Neural progenitor cell (in vitro differentiated cells): ENCODE measurements at regions not wholly inside any gene's neighbourhood (a gene's known extent, or its start where the extent isn't known, plus 50 kb on each side); places are given as distances from the start of the nearest gene placed in this dataset.

Experiments
- DNase-seq: peaks from one replicate; pipeline ENCODE4 v3.0.0-alpha.2; 2016; ENCODE audit warnings: low spot score
- H2AFZ ChIP-seq: fragments of 200-600 bp; sonication (generic); replicated peaks from 2 replicates; pipeline ENCODE4 v1.6.1; 2016; ENCODE audit warnings: antibody characterized with exemption
- H3F3A ChIP-seq: fragments of 200-600 bp; sonication (generic); 2 replicates; pipeline ENCODE4 v1.6.1; 2016; ENCODE audit warnings: antibody characterized with exemption, low read depth
- H3K27ac ChIP-seq: fragments of 200-600 bp; sonication (generic); 2 replicates; pipeline ENCODE4 v1.5.1; 2016; ENCODE audit warnings: mild to moderate bottlenecking
- H3K27me3 ChIP-seq: fragments of 200-600 bp; sonication (generic); 2 replicates; pipeline ENCODE4 v1.6.1; 2016; ENCODE audit warnings: mild to moderate bottlenecking, moderate library complexity
- H3K36me3 ChIP-seq: fragments of 200-600 bp; sonication (generic); 2 replicates; pipeline ENCODE4 v1.5.1; 2016
- H3K4me1 ChIP-seq: fragments of 200-600 bp; sonication (generic); 2 replicates; pipeline ENCODE4 v1.6.1; 2016; ENCODE audit warnings: mixed run types
- H3K4me2 ChIP-seq: fragments of 200-600 bp; sonication (generic); 2 replicates; pipeline ENCODE4 v1.6.1; 2016
- H3K4me3 ChIP-seq: fragments of 200-600 bp; sonication (generic); 2 replicates; pipeline ENCODE4 v1.5.1; 2016
- H3K79me2 ChIP-seq: fragments of 200-600 bp; sonication (generic); 2 replicates; pipeline ENCODE4 v1.6.1; 2016; ENCODE audit warnings: low read depth
- H3K9ac ChIP-seq: fragments of 200-600 bp; sonication (generic); 2 replicates; pipeline ENCODE4 v1.6.1; 2016
- H3K9me3 ChIP-seq: fragments of 200-600 bp; sonication (generic); 2 replicates; pipeline ENCODE4 v1.5.1; 2016; ENCODE audit warnings: low read depth
- H4K20me1 ChIP-seq: fragments of 200-600 bp; sonication (generic); 2 replicates; pipeline ENCODE4 v1.6.1; 2016; ENCODE audit warnings: low read depth
- H3K27ac Mint-ChIP-seq: 3 replicates; pipeline ENCODE4 v1.8.0; 2021; ENCODE audit warnings: mixed read lengths
- H3K27me3 Mint-ChIP-seq: 2 replicates; pipeline ENCODE4 v1.8.0; 2022; ENCODE audit warnings: low read depth, mild to moderate bottlenecking, inconsistent platforms, moderate library complexity, mixed read lengths; ENCODE audit not compliant: insufficient read depth
- H3K36me3 Mint-ChIP-seq: 3 replicates; pipeline ENCODE4 v1.8.0; 2021; ENCODE audit warnings: mixed read lengths
- H3K4me1 Mint-ChIP-seq: 3 replicates; pipeline ENCODE4 v1.8.0; 2021; ENCODE audit warnings: mixed read lengths
- H3K4me3 Mint-ChIP-seq: 3 replicates; pipeline ENCODE4 v1.8.0; 2021; ENCODE audit warnings: mild to moderate bottlenecking, moderate library complexity, mixed read lengths
- H3K9me3 Mint-ChIP-seq: 3 replicates; pipeline ENCODE4 v1.8.0; 2020; ENCODE audit warnings: mixed read lengths
- CTCF ChIP-seq: fragments of 200-600 bp; sonication (generic); IDR thresholded peaks from 2 replicates; pipeline ENCODE4 v1.5.1; 2017; ENCODE audit warnings: antibody characterized with exemption, mild to moderate bottlenecking
- EZH2 ChIP-seq: fragments of 200-600 bp; sonication (generic); IDR thresholded peaks from 2 replicates; pipeline ENCODE4 v1.6.1; 2017; ENCODE audit warnings: antibody characterized with exemption, mild to moderate bottlenecking, moderate library complexity
- EZH2phosphoT487 ChIP-seq: fragments of 200-600 bp; sonication (generic); IDR thresholded peaks from 2 replicates; pipeline ENCODE4 v1.6.1; 2017; ENCODE audit warnings: antibody characterized with exemption

DNA sequence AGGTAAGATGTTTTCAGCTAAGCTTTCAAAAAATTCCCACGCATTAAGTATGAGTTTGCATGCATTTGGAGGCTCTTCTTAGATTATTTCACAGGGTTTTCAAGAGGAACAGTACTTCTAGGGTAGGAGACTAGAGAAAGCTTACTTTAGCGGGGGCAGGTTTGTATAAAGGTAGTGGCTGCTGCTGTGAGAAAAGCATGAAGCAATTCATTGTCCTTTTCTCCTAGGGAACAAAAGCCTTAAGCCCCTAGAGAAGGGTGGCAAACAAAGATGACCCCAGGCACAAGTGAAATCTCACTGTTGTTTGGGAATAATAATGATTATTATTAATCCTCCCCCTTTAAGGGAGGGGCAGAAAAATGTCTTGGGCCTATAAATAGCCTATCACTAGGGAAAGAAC lies 310.7 kb downstream of the DIPK2A start:
- Mint-ChIP-seq H3K4me1 (peaks cover 8% of the 10 kb centered on the region), H3K27me3 (no peaks in the 10 kb centered on the region), H3K36me3 (no peaks in the 10 kb centered on the region), H3K27ac (no peak overlapping the region), H3K4me3 (no peak overlapping the region), H3K9me3 (no peaks in the 10 kb centered on the region)
- Histone ChIP-seq H3K79me2 (no peaks in the 10 kb centered on the region), H3K9me3 (no peaks in the 10 kb centered on the region), H3K27me3 (no peaks in the 10 kb centered on the region), H3K36me3 (no peaks in the 10 kb centered on the region), H2AFZ (no peak overlapping the region), H3K4me3 (no peak overlapping the region), H3K27ac (peak overlapping the region; percentile 42), H3K4me1 (peaks cover 15% of the 10 kb centered on the region), H3K4me2 (peak overlapping the region; percentile 50), H3F3A (no peaks in the 10 kb centered on the region), H3K9ac (no peak overlapping the region), H4K20me1 (no peaks in the 10 kb centered on the region)
- TF ChIP-seq EZH2 (no peak), CTCF (no peak), EZH2phosphoT487 (no peak)
- DNase-seq, result peak; percentile 57

- no peak overlapping the region for H3K4me3 ChIP-seq
- peaks cover 8% of the 10 kb centered on the region for H3K4me1 Mint-ChIP-seq
- H3K36me3 Mint-ChIP-seq, result no peaks in the 10 kb centered on the region
- no peak overlapping the region for H3K27ac Mint-ChIP-seq
- H3K4me1 ChIP-seq, result peaks cover 15% of the 10 kb centered on the region
- H3K4me2 ChIP-seq, result no peak overlapping the region
- no peaks in the 10 kb centered on the region for H3K36me3 ChIP-seq
- H4K20me1 ChIP-seq, result no peaks in the 10 kb centered on the region
- peak overlapping the region; percentile 26 for H2AFZ ChIP-seq
- H3K9ac ChIP-seq, result no peak overlapping the region
- no peak for DNase-seq
- H3K9me3 ChIP-seq, result no peaks in the 10 kb centered on the region
- H3K27me3 Mint-ChIP-seq, result peaks cover 3% of the 10 kb centered on the region
- no peak overlapping the region for H3K4me3 Mint-ChIP-seq
- H3K79me2 ChIP-seq, result no peaks in the 10 kb centered on the region
- H3F3A ChIP-seq, result no peaks in the 10 kb centered on the region
- H3K27ac ChIP-seq, result no peak overlapping the region
- peaks cover 2% of the 10 kb centered on the region for H3K9me3 Mint-ChIP-seq
- TF ChIP-seq EZH2, result no peak
- TF ChIP-seq EZH2phosphoT487, result no peak
- no peak for TF ChIP-seq CTCF
- no peaks in the 10 kb centered on the region for H3K27me3 ChIP-seq
Measured at GRCh38 chr3:144286235-144286910, 314.8 kb downstream of the DIPK2A start.

DNA sequence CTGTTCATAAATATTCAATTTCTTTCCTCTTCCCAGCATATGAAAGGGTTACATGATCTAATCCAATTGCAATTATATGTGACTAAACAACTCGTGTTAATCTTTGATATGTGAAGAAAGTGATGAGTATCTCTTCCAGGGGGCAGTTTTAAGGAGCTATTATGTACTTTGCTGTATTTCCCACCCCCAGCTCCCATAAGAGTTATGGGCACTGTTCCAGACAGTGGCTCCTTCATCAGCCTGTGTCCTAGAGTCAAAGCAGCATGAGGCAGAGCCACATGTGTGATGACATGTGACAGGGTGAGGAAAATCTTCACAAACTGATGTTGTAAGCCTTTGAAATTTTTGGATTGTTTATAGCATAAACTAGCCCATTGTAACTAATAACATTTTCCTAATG lies 315.4 kb downstream of the DIPK2A start:
- Mint-ChIP-seq H3K9me3 (peaks cover 6% of the 10 kb centered on the region), H3K4me3 (no peak overlapping the region), H3K4me1 (peaks cover 7% of the 10 kb centered on the region), H3K27me3 (peaks cover 3% of the 10 kb centered on the region), H3K36me3 (no peaks in the 10 kb centered on the region), H3K27ac (no peak overlapping the region)
- Histone ChIP-seq H3K4me2 (no peak overlapping the region), H3K4me3 (no peak overlapping the region), H3K36me3 (no peaks in the 10 kb centered on the region), H3K9me3 (no peaks in the 10 kb centered on the region), H3K27ac (no peak overlapping the region), H2AFZ (no peak overlapping the region), H3F3A (no peaks in the 10 kb centered on the region), H4K20me1 (no peaks in the 10 kb centered on the region), H3K79me2 (no peaks in the 10 kb centered on the region), H3K27me3 (no peaks in the 10 kb centered on the region), H3K9ac (no peak overlapping the region), H3K4me1 (peaks cover 9% of the 10 kb centered on the region)
- DNase-seq, result no peak
- TF ChIP-seq CTCF, result no peak
